Kidney tubule cell (primary cell): ENCODE measurements at regions not wholly inside any gene's neighbourhood (a gene's known extent, or its start where the extent isn't known, plus 50 kb on each side); places are given as distances from the start of the nearest gene placed in this dataset.
A peak's percentile ranks its signal among the peaks of the same experiment; 100 is the strongest.
"Not testable (repeated sequence)": the region's sequence is repeated elsewhere in the genome, so short reads cannot be mapped to it uniquely, and the experiment has no call there.

ENCODE experiments used
- DNase-seq: peaks from one replicate; pipeline ENCODE4 v3.0.0-alpha.2; 2018; ENCODE audit warnings: low spot score

GRCh38 chr5:71343994-71344393 is 111.5 kb upstream of the BDP1 start:
- DNase-seq, result not testable (repeated sequence)

- not testable (repeated sequence) for DNase-seq
These were observed 82.8 kb upstream of the BDP1 start for GRCh38 chr5:71372601-71373000.

DNA sequence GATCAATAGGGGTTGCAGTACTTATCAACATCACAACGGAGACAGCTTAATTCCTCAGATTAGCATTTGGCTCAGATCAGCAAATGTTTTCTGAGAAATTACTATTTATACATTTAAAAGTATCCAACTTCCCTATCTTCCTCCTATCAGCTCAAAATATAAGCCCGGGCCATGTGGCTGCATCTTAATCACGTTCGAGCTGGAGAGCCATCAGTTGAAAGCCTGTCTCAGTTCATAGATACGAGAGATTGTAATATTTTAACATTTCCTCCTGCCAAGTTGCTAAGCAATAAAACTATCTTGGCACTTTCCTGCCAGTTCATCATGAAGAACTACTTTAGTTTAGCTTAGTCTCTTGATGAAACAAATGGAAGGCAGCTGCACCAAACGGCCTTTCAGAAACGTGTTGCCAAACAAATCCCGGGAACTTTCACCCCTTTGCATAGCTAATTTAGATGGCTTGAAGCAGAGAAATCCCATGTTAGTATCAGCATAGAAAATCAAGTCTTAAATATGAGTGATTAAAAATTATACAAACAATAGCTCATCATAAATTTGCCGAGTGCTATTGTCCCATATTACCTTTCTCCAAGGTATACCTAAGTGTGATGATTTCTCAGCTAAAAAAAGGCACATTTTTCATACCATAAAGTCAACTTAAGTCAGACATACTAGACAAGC is 82.3 kb upstream of the BDP1 start:
- DNase-seq, result not testable (repeated sequence)

- not testable (repeated sequence) for DNase-seq
These were observed 71.2 kb upstream of the BDP1 start for GRCh38 chr5:71384204-71384603.

DNA sequence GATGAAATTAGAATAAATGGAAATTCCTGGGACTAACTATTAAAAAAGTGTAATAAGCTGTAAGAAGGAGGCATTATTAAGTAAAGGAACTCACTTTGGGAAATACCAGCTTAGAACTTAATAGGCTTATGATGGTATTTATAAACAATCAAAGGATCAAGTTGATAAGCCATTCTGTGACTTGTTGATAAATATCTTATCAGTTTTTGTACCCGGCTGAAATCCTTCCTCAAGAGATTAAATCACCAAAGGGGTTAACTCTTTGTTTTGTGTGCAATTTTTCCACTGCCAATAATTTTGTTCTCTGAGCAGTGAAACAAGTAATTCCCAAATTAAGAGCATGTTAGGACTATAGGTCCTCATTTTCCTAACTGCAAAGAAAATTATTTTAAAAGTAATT is 70.7 kb upstream of the BDP1 start:
- DNase-seq, result no peak

DNA sequence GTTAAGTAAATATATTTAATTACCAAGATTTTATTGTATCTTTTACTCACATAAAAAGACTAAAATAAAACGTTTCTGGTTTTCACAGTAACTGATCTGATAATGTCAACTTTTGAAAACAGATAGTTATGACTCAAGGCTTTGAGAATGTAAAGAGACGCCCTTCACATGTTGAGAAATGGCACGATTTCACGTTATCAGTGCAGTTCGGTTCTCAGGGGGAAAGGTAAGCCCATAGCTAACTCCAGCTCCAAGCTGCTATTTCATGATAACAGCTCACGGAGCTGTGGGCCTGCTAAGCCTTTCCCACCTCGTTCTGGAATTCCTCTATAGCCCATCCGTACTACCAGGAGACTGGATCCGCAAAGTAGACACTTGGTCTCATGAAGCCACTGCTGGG is 70.2 kb upstream of the BDP1 start:
- not testable (repeated sequence) for DNase-seq

DNA sequence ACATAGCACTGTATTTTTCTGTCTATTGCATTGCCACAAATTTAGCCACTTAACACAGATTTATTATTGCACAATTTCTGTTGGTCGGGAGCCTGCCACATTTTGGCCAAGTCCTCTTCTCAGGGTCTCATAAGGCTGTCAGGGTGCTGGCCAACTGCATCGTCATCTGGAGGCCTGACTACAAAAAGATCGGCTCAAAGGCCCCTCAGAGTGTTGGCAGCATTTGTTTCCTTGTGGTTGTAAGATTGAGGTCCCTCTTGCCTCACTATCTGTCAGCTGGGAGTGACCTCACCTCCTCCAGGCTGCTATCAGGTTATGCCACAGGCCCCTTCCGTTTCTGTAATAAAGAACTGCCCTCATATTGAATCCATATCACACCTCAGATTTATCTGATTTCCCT is 67.3 kb upstream of the BDP1 start:
- not testable (repeated sequence) for DNase-seq

GRCh38 chr5:71398400-71398799 is 57.1 kb upstream of the BDP1 start:
- peak; percentile 2 for DNase-seq

- DNase-seq, result not testable (repeated sequence)
These were observed 56.6 kb upstream of the BDP1 start for GRCh38 chr5:71398859-71399258.

DNA sequence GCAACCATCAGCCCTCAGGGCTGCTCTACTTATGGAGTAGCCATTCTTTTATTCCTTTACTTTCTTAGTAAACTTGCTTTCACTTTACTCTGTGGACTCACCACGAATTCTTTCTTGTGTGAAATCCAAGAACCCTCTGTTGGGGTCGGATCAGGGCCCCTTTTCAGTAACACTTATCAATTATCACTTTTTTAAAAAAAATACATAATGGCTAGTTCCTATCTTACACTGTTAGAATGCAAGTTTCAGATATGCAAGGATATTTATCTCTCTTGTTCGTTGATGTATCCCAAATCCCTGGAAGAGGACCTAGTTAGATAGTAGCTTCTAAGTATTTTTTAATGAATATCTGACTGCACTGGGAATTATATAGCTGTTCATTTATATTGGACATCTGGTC is 56.0 kb upstream of the BDP1 start:
- not testable (repeated sequence) for DNase-seq

- DNase-seq, result not testable (repeated sequence)
These were observed 54.8 kb upstream of the BDP1 start for GRCh38 chr5:71400626-71401025.

GRCh38 chr5:71401150-71401549 is 54.3 kb upstream of the BDP1 start:
- not testable (repeated sequence) for DNase-seq

GRCh38 chr5:71401564-71401963 is 53.9 kb upstream of the BDP1 start:
- DNase-seq, result not testable (repeated sequence)

GRCh38 chr5:71404441-71404840 is 51.0 kb upstream of the BDP1 start:
- DNase-seq, result not testable (repeated sequence)

- not testable (repeated sequence) for DNase-seq
These were observed 50.5 kb upstream of the BDP1 start for GRCh38 chr5:71404936-71405335.
